ENCODE measurements at regions not wholly inside any gene's neighbourhood (a gene's known extent, or its start where the extent isn't known, plus 50 kb on each side); places are given as distances from the start of the nearest gene placed in this dataset.
"Not testable (repeated sequence)": the region's sequence is repeated elsewhere in the genome, so short reads cannot be mapped to it uniquely, and the experiment has no call there.

DNA sequence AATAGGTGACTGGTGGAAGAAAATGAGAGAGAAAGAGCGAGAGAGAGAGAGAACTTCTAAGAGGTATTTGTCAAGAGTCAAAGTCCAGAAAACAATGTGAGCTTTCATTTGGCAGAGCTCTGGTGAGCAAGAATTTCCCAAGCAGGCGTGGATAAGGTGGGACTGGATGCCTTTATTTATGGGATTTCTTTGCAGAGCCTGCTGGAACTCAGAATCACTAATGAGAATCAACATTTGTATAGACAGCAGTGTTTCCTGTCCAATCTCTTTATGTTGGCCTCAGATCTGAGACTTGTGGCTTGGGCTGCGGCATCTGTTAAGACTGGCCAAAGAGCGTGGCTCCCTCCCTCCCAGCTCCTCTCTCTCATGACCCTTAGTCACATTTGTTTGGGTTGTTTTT is 67.9 kb upstream of the TBL1X start:
- Histone ChIP-seq H3K9me3 (ENCODE audit: control insufficient read depth in 2 of 2, low read length in 2 of 2) (no peaks in the 10 kb centered on the region), H3K9ac (ENCODE audit: low read length in 2 of 2) (no peak overlapping the region), H3K27me3 (ENCODE audit: control insufficient read depth in 1 of 2, insufficient read depth in 2 of 2, low read length in 2 of 2) (no peaks in the 10 kb centered on the region)

GRCh38 chrX:9401051-9401450 is 63.8 kb upstream of the TBL1X start:
- Histone ChIP-seq H3K9me3 (ENCODE audit: control insufficient read depth in 2 of 2, low read length in 2 of 2) (peaks cover 0 to 2% of the 10 kb centered on the region in 2 donors), H3K9ac (ENCODE audit: low read length in 2 of 2) (no peak overlapping the region), H3K4me3 (ENCODE audit: low read length in 2 of 2) (no peak overlapping the region), H3K27me3 (ENCODE audit: control insufficient read depth in 1 of 2, insufficient read depth in 2 of 2, low read length in 2 of 2) (no peaks in the 10 kb centered on the region), H3K27ac (ENCODE audit: low read length) (no peak overlapping the region), H3K36me3 (ENCODE audit: control insufficient read depth in 2 of 2, insufficient read depth in 2 of 2, low read length in 2 of 2) (no peaks in the 10 kb centered on the region), H3K4me1 (ENCODE audit: control insufficient read depth, insufficient read depth, low read length) (peaks cover 3% of the 10 kb centered on the region)

More for the DNA sequence above, 67.9 kb upstream of the TBL1X start:
- Histone ChIP-seq H3K27ac (ENCODE audit: low read length) (no peak overlapping the region), H3K36me3 (ENCODE audit: control insufficient read depth in 2 of 2, insufficient read depth in 2 of 2, low read length in 2 of 2) (no peaks in the 10 kb centered on the region), H3K4me1 (ENCODE audit: control insufficient read depth, insufficient read depth, low read length) (peaks cover 3% of the 10 kb centered on the region), H3K4me3 (ENCODE audit: low read length in 2 of 2) (no peak overlapping the region)

- Histone ChIP-seq H3K4me3 (ENCODE audit: low read length in 2 of 2) (no peak overlapping the region), H3K4me1 (ENCODE audit: control insufficient read depth, insufficient read depth, low read length) (no peaks in the 10 kb centered on the region)
Observed at GRCh38 chrX:9403374-9403773, 61.5 kb upstream of the TBL1X start.

GRCh38 chrX:9405635-9406034 is 59.2 kb upstream of the TBL1X start:
- H3K4me3 ChIP-seq (ENCODE audit: low read length in 2 of 2); H3K4me1 ChIP-seq (ENCODE audit: control insufficient read depth, insufficient read depth, low read length); H3K9ac ChIP-seq (ENCODE audit: low read length in 2 of 2); H3K36me3 ChIP-seq (ENCODE audit: control insufficient read depth in 2 of 2, insufficient read depth in 2 of 2, low read length in 2 of 2); H3K27me3 ChIP-seq (ENCODE audit: control insufficient read depth in 1 of 2, insufficient read depth in 2 of 2, low read length in 2 of 2); H3K27ac ChIP-seq (ENCODE audit: low read length); H3K9me3 ChIP-seq (ENCODE audit: control insufficient read depth in 2 of 2, low read length in 2 of 2): not testable (repeated sequence)

More at GRCh38 chrX:9403374-9403773, 61.5 kb upstream of the TBL1X start:
- Histone ChIP-seq H3K27ac (ENCODE audit: low read length) (no peak overlapping the region), H3K9me3 (ENCODE audit: control insufficient read depth in 2 of 2, low read length in 2 of 2) (peaks cover 0 to 2% of the 10 kb centered on the region in 2 donors), H3K36me3 (ENCODE audit: control insufficient read depth in 2 of 2, insufficient read depth in 2 of 2, low read length in 2 of 2) (no peaks in the 10 kb centered on the region), H3K9ac (ENCODE audit: low read length in 2 of 2) (no peak overlapping the region), H3K27me3 (ENCODE audit: control insufficient read depth in 1 of 2, insufficient read depth in 2 of 2, low read length in 2 of 2) (no peaks in the 10 kb centered on the region)

- not testable (repeated sequence) for H3K36me3 ChIP-seq (ENCODE audit: control insufficient read depth in 2 of 2, insufficient read depth in 2 of 2, low read length in 2 of 2); H3K27me3 ChIP-seq (ENCODE audit: control insufficient read depth in 1 of 2, insufficient read depth in 2 of 2, low read length in 2 of 2); H3K9me3 ChIP-seq (ENCODE audit: control insufficient read depth in 2 of 2, low read length in 2 of 2); H3K4me3 ChIP-seq (ENCODE audit: low read length in 2 of 2); H3K9ac ChIP-seq (ENCODE audit: low read length in 2 of 2); H3K27ac ChIP-seq (ENCODE audit: low read length); H3K4me1 ChIP-seq (ENCODE audit: control insufficient read depth, insufficient read depth, low read length)
Observed at GRCh38 chrX:9410889-9411288, 54.0 kb upstream of the TBL1X start.

- not testable (repeated sequence) for H3K9ac ChIP-seq (ENCODE audit: low read length in 2 of 2); H3K4me1 ChIP-seq (ENCODE audit: control insufficient read depth, insufficient read depth, low read length); H3K27me3 ChIP-seq (ENCODE audit: control insufficient read depth in 1 of 2, insufficient read depth in 2 of 2, low read length in 2 of 2); H3K9me3 ChIP-seq (ENCODE audit: control insufficient read depth in 2 of 2, low read length in 2 of 2); H3K4me3 ChIP-seq (ENCODE audit: low read length in 2 of 2); H3K27ac ChIP-seq (ENCODE audit: low read length); H3K36me3 ChIP-seq (ENCODE audit: control insufficient read depth in 2 of 2, insufficient read depth in 2 of 2, low read length in 2 of 2)
Observed at GRCh38 chrX:9411682-9412081, 53.2 kb upstream of the TBL1X start.

GRCh38 chrX:9414416-9414815 is 50.4 kb upstream of the TBL1X start:
- Histone ChIP-seq H3K4me1 (ENCODE audit: control insufficient read depth, insufficient read depth, low read length) (no peaks in the 10 kb centered on the region), H3K27me3 (ENCODE audit: control insufficient read depth in 1 of 2, insufficient read depth in 2 of 2, low read length in 2 of 2) (no peaks in the 10 kb centered on the region), H3K4me3 (ENCODE audit: low read length in 2 of 2) (no peak overlapping the region), H3K27ac (ENCODE audit: low read length) (no peak overlapping the region), H3K36me3 (ENCODE audit: control insufficient read depth in 2 of 2, insufficient read depth in 2 of 2, low read length in 2 of 2) (no peaks in the 10 kb centered on the region), H3K9ac (ENCODE audit: low read length in 2 of 2) (no peak overlapping the region), H3K9me3 (ENCODE audit: control insufficient read depth in 2 of 2, low read length in 2 of 2) (no peaks in the 10 kb centered on the region)

Data from stomach smooth muscle (tissue), 2 donors.